NCI-H2196 treated with DMSO at 0.1 percent for 48 hours (cell line): ENCODE measurements at regions not wholly inside any gene's neighbourhood (a gene's known extent, or its start where the extent isn't known, plus 50 kb on each side); places are given as distances from the start of the nearest gene placed in this dataset.
"Not testable (repeated sequence)": the region's sequence is repeated elsewhere in the genome, so short reads cannot be mapped to it uniquely, and the experiment has no call there.

Experiments
- DNase-seq: peaks from one replicate; lab custom pipeline; 2025; ENCODE audit not compliant: unreplicated experiment; lab: John Stamatoyannopoulos, UW

DNA sequence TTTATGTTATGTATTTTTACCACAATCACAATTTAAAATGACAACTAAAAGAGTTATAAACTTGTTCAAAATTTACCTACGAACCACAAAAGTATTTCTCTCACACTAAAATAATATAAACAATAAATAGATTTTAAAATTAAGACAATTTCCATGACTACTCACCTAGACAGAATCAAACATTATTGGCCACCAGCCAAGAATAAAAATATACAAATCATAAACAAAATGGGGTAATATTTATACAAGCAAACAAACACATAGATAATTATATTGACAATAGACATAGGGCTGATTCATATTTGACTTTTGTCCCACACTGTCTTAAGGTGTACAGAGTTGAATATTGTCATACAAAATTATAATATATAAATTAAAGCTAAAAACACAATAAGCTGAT lies 119.6 kb upstream of the ZNF92 start:
- DNase-seq = no peak

DNA sequence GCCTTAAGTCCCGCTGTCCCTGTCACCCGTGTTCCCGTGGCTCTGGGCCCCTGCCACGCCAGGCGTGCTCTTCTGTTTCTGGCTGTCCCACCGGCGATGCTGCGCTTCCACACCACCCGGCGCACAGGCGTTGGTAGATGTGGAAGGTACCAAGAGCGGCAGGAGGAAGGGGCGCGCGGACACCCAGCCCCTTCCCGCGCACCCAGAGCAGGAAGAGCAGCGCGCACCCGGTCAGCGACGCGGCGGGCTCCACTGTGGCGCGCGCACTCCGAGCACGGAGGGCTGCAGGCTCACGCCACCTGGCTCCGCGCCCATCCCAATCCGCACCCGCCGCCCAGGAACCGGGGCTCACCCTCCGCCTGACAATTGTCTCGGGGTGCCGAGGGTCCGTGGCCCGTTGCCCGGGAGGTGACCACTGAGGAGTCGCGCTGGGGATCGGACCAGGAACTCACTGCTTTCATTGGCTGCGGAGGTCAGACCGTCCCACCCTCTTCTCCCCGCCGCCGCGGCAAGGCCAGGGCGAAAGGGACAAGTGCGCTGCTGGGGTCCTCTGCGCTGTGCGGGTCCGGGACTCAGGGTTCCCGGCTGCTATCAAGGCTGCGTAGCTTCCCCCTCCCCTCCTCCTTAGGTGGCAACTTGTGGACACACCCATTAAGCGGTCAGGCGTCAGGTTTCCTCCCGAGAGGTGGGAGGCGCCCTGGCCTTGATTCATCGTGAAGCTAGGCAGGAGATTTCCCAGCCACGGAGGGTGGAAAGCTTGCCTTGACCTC lies 121.6 kb upstream of the ZNF92 start:
- DNase-seq = peak; percentile 58

DNA sequence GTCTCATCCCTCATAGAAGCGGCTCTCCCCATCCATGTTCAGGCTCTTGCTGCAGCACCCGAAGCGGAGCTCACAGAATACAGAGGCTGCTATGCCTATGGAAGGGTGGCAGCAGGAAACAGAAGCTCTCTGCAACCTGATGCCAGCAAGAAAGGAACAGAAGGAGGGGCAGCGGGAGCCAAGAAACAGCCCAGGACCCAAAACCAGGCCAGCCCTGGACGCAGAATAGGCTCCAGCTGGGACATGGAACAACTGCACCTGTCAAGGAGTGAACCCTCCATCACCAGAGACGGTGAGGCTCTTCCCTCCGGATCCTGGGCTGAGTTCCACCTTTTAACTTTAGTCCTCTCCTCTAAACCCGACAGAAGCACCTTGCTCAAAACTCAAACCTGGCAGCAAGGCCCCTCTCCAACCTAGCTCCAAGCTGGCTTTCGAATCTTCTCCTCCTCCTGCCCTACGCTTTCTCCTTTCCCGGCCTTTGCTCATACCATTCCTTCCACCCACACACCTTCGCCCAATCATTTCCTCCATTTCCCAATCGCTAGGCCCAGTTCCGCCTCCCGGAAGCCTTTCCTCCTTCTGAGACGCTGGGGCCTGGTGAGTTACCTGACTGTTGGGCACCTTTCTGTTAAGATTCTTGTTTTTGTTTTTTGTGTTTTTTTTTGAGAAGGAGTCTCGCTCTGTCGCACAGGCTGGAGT lies 122.8 kb upstream of the ZNF92 start:
- DNase-seq = no peak

DNA sequence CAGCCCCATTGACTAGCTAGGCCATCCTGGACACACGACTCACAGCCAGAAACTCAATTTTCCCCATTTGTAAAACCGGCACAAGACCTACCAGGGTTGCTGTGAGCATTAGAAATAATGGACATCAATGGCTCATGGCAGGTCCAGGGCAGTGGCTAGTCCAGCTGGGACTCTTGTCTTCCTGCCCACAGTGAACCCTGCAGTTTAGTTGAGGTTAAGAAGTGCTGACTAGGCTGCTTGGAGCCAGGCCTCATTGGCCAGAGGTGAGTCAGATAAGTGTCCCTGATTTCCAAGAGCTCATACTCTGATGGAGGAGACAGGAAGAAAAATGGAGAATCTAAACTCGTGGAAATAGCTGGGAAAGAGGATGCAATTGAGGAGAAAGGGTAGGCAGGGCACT lies 123.4 kb upstream of the ZNF92 start:
- DNase-seq = no peak

DNA sequence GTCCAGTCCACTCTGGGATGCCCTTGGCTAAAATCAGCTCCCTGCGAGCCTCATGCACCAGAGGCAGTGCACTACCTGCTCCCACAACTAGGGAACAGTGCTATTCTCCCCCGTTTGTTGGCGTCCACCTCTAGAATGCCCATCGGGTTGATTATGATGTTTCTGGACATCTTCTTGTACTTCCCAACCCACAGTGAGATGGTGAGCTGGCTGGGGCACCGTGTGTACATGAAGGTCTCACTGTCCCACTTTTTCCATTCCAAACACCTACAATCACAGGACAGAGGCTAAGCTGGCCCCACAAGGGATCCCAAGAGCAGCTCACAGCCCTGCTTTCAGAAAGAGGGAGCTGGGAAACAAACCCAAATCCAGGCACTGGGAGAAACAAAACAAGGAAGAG lies 126.2 kb upstream of the ZNF92 start:
- DNase-seq = no peak

DNA sequence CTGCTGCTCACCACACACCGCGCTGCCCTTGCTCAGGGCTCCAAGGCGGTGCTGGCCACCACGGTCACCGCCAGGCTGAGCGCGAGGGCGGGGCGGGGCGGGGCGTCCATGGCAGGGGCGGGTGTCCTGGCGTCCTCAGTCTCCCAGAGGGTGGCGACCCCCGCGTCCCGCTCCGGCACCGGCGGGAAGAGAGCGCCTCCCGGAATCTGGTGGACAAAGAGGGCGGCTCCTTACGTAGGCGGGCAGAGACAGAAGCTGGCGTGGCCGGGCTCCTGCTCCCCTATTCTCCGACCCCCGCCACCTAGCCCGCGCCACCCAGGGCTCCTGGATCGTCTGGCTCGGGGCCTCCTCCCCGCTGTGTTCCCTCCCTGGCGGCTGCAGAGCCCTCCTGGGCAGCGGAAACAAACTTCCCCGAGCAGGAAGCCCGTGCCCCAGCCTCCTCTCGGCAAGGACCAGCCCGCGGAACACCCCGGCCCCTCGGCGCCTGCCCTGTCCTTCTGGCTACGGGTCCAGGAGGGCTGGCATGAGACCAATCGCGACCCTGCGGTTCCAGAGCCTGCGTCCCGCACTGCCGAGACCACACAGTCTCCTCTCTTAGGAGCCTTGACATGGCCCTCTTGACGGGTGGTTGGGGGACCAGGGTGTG lies 133.8 kb upstream of the ZNF92 start:
- peak; percentile 23 for DNase-seq

DNA sequence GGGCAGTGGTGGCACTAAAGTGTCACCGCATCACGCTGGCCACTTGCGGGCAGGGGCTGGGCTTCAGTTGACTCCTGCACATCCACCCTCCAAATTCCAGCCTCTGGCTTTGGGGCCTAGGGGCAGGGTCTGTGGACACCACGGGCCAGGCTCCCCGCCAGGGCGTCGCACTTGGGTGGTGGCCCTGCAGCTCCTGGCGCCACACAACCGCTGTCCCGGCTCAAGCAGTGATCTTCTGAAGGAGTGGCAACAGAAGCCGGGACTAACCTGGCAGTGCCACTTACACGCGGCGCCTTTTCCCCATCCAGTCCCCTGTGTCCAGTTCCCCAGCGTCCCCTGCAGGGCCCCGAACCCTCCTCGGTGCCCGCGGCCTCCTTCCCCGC lies 134.3 kb upstream of the ZNF92 start:
- no peak for DNase-seq

DNA sequence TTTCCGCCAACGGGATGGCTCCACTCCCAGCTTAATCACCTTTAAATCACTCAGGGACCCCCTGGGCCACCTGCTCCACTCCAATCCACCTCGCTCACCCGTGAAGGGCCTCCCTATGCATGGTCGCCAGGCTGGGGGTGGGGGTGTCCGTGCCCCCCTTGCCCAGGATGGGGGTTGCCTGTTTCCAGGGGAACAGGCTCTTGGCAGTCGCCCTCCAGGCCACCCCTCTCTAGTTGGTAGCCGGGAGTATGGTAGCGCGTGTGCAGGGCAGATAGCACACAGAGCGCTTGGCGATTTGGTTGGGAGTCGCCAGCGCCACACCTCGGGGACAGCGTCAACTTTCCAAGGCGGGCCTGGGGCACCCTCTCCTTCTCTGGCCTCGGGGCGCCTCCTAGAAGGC lies 134.9 kb upstream of the ZNF92 start:
- no peak for DNase-seq

DNA sequence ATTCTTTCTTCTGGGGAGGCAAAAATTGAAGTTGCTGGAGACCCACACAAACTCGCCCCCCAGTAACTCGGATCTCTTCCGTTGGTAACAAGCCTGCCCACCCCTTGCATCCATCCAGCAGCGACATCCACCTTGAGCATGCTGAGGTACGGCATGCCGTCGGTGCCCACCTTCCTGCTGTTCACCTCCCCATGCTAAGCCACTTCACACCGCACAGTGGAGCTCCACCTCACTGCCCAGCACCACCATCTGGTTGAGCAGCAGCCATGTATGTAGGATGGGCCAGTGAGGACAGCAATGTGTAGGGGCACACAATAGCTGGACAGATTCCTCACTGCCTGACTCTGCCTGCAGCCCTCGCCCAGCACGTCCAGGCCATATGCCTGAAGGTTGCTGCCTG lies 138.1 kb upstream of the ZNF92 start:
- DNase-seq = no peak

DNA sequence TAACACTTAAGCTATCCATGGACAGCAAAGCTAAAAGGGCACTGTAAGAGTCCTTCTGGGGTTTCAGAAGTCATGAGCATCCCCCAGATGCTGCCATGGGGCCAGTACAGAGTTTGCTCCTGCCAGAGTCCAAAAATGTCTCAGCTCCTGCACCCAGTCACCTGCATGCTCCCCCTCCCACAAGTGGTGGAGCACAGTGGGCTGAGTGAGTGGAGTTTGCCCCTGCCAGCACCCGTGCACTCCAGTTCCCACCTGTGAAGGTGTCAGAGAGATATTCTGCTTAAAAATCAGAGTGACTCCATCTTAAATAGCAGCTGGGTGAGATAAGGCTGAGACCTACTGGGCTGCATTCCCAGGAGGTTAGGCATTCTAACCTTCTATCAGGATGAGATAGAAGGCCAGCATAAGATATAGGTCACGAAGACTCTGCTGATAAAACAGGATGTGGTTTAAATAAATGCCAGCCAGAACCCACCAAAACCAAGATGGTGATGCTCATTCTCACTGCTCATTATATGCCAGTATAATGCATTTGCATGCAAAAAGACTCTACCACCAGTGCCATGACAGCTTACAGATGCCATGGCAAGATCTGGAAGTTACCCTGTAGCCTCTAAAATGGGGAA lies 140.1 kb upstream of the ZNF92 start:
- DNase-seq = no peak

DNA sequence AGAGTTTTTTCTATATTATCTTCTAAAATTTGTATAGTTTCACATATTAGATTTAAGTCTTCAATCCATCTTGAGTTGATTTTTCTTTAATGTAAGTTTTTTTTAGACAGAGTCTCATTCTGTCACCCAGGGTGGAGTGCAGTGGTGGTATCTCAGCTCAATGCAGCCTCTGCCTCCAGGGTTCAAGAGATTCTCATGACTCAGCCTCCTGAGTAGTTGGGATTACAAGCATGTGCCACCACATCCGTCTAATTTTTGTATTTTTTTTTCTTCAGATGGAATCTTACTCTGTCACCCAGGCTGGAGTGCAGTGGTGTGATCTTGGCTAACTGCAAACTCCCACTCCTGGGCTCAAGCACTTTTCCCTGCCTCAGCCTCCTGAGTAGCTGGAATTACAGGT lies 143.4 kb upstream of the ZNF92 start:
- DNase-seq = no peak

DNA sequence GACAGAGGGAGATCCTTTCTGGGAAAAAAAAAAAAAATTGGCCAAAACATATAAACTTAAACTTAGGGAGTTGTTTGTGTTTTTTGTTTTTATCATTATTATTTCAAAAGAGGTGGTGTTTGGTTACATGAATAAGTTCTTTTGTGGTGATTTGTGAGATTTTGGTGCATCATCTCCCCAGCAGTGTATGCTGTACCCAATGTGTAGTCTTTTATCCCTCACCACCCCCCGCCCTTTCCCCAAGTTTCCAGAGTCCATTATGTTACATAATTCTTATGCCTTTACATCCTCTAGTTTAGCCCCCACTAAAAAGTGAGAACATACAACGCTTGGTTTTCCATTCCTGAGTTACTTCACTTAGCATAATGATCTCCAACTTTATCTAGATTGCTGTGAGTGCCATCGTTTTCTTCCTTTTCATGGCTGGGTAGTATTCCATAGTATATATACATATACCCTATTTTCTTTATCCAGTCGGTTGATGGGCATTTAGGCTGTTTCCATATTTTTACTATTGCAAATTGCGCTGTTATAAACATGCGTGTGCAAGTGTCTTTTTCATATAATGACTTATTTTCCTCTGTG lies 148.1 kb upstream of the ZNF92 start:
- no peak for DNase-seq

DNA sequence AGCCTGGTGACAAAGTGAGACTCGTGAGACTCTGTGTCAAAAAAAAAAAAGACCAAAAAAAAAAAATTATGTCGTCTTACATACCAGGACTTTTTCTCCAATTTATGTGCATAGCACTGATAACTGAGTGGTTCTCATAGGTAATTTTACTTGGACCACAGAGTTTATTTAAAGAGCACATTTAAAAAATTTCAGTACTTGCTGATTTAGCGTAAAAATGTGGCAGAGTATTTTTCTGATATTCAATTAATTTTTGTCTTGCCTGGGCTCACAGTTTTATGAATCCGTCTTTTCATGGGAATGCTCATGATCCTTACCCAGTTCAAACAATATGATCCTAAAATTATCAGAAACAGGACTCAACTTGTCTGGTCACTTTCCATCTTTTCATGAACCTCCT lies 151.0 kb upstream of the ZNF92 start:
- DNase-seq = no peak

DNA sequence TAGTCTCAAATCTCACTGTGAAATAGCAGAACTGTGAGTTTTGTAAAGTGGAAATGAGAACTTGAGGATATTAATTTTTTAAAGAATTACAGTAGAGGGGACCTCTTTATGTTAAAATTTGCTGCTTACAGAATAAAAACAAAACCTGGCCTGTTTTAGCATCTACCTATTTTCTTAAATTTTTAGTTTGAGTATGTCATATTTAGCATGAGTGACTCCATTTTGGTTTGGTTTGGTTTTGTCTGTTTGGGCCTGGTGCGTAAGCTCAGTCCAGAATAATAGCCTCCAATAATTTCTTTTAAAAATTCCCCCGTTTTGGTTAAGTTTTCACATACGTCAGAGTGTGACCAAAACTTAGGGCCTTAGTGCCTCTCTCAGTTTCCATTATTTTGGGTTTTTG lies 152.0 kb upstream of the ZNF92 start:
- no peak for DNase-seq

DNA sequence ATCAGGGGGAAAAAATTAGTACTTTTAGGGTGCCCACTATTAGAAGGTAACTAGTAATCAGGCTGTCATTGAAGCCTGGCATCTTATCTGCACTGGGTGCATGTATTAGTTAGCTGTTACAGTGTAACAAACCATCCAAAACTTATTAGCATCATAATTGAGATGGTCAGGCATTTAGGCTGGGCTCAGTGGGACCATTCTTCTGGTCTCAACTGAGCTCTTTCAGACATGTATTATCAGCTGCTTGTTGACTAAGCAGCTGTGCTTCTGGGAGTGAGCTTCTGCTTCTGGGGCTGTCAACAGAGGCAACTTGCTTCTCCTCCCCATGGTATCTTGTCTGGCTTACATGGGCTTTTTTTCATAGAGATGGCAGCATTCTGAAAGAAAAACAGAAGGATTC lies 154.0 kb upstream of the ZNF92 start:
- no peak for DNase-seq

DNA sequence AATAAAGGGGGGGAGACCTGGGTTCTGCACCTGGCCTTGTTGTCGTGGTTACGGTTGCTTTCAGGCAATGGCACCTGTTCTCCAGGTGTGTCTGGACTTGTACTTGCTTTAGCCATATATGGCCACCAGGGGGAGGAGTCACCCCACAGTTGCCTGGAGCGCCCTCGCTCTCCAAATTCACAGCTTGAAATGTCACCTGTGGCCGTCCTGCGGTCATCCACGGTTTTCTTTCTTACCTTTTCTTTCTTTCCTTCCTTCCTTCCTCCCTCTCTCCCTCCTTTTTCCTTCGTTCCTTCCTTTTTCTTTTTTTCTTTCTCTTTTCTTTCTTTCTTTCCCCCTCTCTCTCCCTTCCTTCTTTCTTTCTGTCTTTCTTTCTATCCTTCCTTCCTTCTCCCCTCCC lies 157.2 kb upstream of the ZNF92 start:
- peak; percentile 65 for DNase-seq

DNA sequence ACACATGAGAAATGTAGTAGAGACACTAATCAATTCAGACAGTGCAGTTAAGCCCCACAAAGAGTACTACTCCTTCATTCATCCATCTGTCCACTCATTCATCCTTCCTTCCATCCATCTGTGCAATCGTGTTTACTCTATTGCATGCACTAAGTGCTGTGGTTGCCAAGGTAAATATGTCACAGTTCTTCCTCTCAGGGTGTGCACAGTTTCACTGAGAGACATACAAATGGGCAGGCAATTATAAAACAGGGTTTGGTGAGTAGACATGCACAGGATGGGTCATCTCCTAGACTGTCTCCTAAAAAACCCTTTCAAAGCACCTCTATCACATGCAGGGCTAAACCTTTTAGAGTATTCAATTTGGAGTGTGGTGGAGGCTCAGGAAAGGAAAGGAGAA lies 160.4 kb upstream of the ZNF92 start:
- DNase-seq = not testable (repeated sequence)

DNA sequence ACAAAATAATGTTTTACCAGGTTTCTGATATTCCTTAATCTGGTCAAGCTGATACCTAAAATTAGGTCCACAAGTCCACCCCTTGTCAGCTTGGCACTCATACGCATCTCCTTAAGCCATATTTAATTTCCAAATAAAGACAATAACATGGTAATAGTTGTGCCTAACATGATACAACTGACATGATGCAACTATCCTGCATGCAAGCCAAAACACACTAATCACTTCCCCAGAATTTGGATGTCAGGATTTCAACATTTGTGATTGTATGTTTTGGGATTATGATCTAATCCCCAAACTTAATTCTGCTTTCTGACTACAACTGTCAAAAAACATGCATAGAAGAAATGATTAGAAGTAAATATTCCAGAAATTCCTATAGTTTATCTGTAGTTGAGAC lies 174.4 kb upstream of the ZNF92 start:
- not testable (repeated sequence) for DNase-seq

DNA sequence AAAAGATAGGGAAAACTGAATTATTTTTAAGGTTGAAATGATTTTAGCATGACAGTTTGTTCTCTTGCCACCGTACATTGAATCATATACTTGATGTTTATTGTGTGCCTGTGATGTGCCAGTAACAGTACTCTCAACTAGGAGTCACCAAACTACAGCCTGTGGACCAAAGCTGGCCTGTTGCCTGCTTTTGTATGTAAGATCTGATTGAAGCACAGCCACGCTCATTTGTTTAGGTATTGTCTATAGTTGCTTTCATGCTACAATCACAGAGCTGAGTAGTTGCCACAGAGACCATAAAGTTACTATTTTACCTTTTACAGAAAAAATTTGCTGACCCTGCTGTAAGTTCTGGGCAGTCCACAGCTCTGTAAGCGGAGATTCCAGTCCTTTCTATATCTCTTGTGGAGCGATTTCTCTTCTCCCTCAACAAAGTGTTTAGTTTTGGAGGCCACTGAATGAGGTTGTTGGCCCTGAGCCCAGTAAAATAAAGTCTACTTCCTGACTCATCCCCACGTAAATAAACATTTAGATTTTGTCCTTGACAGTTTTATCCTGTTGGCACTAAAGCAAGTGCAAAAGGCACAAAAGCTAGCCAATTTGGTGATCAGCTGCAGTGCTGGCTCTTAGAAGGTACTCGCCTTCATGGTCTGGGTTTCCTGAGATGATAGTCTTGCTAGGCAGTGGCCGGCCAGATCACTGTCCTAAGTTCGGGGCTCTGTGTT lies 180.2 kb upstream of the ZNF92 start:
- DNase-seq = not testable (repeated sequence)

DNA sequence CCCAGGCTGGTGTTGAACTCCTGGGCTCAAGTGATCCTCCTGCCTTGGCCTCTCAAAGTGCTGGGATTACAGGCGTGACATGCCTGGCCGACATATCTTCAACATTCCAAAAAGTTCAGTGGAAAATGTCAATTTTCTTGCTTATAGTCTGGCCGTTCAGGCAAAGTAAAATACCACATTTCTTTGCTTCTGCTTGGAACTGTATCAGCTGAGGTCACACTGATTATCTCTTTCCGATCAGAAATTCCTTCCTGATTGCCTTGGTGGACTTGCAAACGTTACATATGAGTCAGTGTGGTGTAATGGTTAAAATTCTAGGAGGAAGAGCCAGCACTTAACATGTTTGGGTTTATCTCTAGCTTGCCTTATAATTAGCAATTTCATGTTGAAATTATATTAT lies 170.6 kb upstream of the ERV3-1 start:
- not testable (repeated sequence) for DNase-seq

DNA sequence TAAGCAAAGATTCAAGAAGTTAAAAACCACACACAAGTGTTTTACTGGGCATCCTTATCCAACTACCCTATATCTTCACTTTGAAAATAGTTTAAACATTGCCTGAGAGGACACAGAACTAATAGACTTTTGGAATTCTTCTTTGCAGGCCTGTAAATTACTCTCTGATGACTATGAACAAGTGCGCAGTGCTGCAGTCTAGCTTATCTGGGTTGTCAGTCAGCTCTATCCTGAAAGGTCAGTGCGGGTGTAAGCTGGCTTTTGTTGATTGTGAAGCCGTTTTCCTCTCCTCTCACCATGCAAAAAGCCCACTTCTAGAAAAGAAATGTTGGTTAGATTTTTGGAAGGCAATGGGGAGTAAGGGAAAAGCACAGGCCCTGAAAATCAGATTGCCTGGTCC lies 143.6 kb upstream of the ERV3-1 start:
- DNase-seq = not testable (repeated sequence)
